ENCODE measurements at regions not wholly inside any gene's neighbourhood (a gene's known extent, or its start where the extent isn't known, plus 50 kb on each side); places are given as distances from the start of the nearest gene placed in this dataset.

DNA sequence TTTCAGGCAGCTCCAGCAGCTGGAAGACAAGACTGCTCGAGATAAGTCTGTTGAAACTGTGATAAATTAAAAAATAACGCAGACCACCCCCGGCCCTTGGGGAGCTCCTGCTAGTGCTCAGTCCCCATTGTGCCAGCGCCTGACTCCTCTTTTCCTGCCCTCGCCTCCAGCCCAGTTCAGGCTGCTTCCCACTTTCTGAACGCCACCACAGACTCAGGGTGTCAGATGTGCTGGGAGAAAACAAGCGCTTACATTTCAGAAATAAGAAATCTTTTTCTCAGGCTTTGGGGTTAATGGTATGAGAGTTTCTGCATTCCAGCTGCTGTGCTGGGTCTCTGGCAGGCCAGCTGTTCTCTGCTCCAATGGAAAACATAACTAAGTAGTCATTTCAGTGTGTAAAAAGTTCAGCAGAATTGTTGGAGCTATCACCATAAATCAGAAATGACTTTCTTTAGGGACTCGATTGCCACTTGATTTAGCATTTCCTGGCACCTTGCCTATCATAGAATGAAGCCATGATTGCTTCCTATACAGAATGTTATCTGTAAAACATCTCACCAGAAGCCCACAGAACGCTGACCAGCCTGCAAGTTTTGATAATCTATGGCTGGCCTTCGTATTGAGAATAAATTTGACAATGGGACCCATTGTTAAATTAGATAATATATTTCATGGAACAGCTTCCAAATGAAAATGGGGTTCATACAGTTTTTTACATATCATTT is 257.0 kb upstream of the ZNF32 start:
- no peak for TF ChIP-seq CEBPB (IDR thresholded peaks at IDR 0.05; ENCODE audit: low read depth)
- no peak for TF ChIP-seq CTCF (IDR thresholded peaks at IDR 0.05 in 2 of 3, conservative IDR thresholded peaks at IDR 0.05 in 1 of 3; ENCODE audit: borderline replicate concordance in 1 of 3, insufficient read depth in 1 of 3, low read depth in 2 of 3, low read length in 2 of 3)
- TF ChIP-seq POLR2A (IDR thresholded peaks at IDR 0.05; ENCODE audit: borderline replicate concordance, extremely low read depth, insufficient read depth, insufficient read length) = no peak
- TF ChIP-seq, protein P1, sequence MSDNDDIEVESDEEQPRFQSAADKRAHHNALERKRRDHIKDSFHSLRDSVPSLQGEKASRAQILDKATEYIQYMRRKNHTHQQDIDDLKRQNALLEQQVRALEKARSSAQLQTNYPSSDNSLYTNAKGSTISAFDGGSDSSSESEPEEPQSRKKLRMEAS (IDR thresholded peaks at IDR 0.05) = no peak
- TF ChIP-seq, protein P2, sequence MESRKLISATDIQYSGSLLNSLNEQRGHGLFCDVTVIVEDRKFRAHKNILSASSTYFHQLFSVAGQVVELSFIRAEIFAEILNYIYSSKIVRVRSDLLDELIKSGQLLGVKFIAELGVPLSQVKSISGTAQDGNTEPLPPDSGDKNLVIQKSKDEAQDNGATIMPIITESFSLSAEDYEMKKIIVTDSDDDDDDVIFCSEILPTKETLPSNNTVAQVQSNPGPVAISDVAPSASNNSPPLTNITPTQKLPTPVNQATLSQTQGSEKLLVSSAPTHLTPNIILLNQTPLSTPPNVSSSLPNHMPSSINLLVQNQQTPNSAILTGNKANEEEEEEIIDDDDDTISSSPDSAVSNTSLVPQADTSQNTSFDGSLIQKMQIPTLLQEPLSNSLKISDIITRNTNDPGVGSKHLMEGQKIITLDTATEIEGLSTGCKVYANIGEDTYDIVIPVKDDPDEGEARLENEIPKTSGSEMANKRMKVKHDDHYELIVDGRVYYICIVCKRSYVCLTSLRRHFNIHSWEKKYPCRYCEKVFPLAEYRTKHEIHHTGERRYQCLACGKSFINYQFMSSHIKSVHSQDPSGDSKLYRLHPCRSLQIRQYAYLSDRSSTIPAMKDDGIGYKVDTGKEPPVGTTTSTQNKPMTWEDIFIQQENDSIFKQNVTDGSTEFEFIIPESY (IDR thresholded peaks at IDR 0.05; ENCODE audit: extremely low read depth, insufficient replicate concordance, low read length) = no peak
- TF ChIP-seq POLR2AphosphoS5 (IDR thresholded peaks at IDR 0.05; ENCODE audit: low read depth, low read length) = no peak
- TF ChIP-seq FOSL1 (IDR thresholded peaks at IDR 0.05; ENCODE audit: low read depth) = no peak

All from HCT116 (cell line).